Neuronal stem cell (in vitro differentiated cells): ENCODE measurements at regions not wholly inside any gene's neighbourhood (a gene's known extent, or its start where the extent isn't known, plus 50 kb on each side); places are given as distances from the start of the nearest gene placed in this dataset.
A peak's percentile ranks its signal among the peaks of the same experiment; 100 is the strongest.

ENCODE experiments used
- DNase-seq: peaks from one replicate; pipeline ENCODE4 v3.0.0-alpha.2; 2013; ENCODE audit warnings: low spot score
- H2AFZ ChIP-seq: one replicate; pipeline ENCODE4 v1.6.1; 2013; ENCODE audit warnings: mild to moderate bottlenecking, low read length, inconsistent platforms
- H2AK5ac ChIP-seq: 2 replicates; pipeline ENCODE4 v1.6.1; 2013; ENCODE audit warnings: low read depth, mild to moderate bottlenecking, inconsistent platforms, low read length, moderate library complexity, mixed read lengths
- H2BK120ac ChIP-seq: 2 replicates; pipeline ENCODE4 v1.6.1; 2013; ENCODE audit warnings: low read depth, mild to moderate bottlenecking, inconsistent platforms, low read length, moderate library complexity, mixed read lengths
- H2BK12ac ChIP-seq: one replicate; pipeline ENCODE4 v1.6.1; 2013; ENCODE audit warnings: low read length, inconsistent platforms
- H2BK15ac ChIP-seq: 2 replicates; pipeline ENCODE4 v1.6.1; 2013; ENCODE audit warnings: mild to moderate bottlenecking, low read length, inconsistent platforms, mixed read lengths
- H2BK5ac ChIP-seq: one replicate; pipeline ENCODE4 v1.6.1; 2013; ENCODE audit warnings: inconsistent platforms, mild to moderate bottlenecking, low read length, moderate library complexity
- H3K14ac ChIP-seq: one replicate; pipeline ENCODE4 v1.6.1; 2013; ENCODE audit warnings: low read length, inconsistent platforms
- H3K18ac ChIP-seq: 2 replicates; pipeline ENCODE4 v1.6.1; 2013; ENCODE audit warnings: low read length, inconsistent platforms
- H3K23ac ChIP-seq: 2 replicates; pipeline ENCODE4 v1.6.1; 2013; ENCODE audit warnings: low read depth, mild to moderate bottlenecking, mixed read lengths, low read length, inconsistent platforms; ENCODE audit not compliant: poor library complexity
- H3K27ac ChIP-seq: replicated peaks from 3 replicates; pipeline ENCODE4 v1.5.1; 2013; ENCODE audit warnings: low read length, inconsistent platforms
- H3K27me3 ChIP-seq, 3 experiments: 2 replicates each; pipeline ENCODE4 v1.6.1; 2013; ENCODE audit warnings: low read length in 3 of 3, mild to moderate bottlenecking in 2 of 3, inconsistent platforms in 1 of 3, low read depth in 1 of 3, mixed read lengths in 1 of 3, moderate library complexity in 1 of 3; ENCODE audit not compliant: control insufficient read depth in 3 of 3, insufficient read depth in 3 of 3
- H3K36me3 ChIP-seq, 2 donors: replicated peaks in 1 of 2; 2 replicates each; pipeline ENCODE4 v1.6.1; 2013; ENCODE audit warnings: low read length in 2 of 2; ENCODE audit not compliant: control insufficient read depth in 2 of 2, insufficient read depth in 2 of 2
- H3K4ac ChIP-seq: 2 replicates; pipeline ENCODE4 v1.6.1; 2013; ENCODE audit warnings: inconsistent platforms, mild to moderate bottlenecking, low read length, moderate library complexity
- H3K4me1 ChIP-seq, 2 donors: 1 replicate in 1 of 2; 2 replicates in 1 of 2; pipeline ENCODE4 v1.6.1; 2013; ENCODE audit warnings: low read length in 2 of 2, low read depth in 1 of 2; ENCODE audit not compliant: control insufficient read depth in 2 of 2, insufficient read depth in 1 of 2
- H3K4me2 ChIP-seq: one replicate; pipeline ENCODE4 v1.6.1; 2013; ENCODE audit warnings: mild to moderate bottlenecking, low read length, inconsistent platforms; ENCODE audit not compliant: insufficient read depth, poor library complexity, severe bottlenecking
- H3K4me3 ChIP-seq, 2 donors: 2 replicates each; pipeline ENCODE4 v1.5.1; 2013; ENCODE audit warnings: low read length in 2 of 2, mild to moderate bottlenecking in 2 of 2, inconsistent platforms in 1 of 2, moderate library complexity in 1 of 2
- H3K79me1 ChIP-seq: one replicate; pipeline ENCODE4 v1.6.1; 2013; ENCODE audit warnings: low read depth, mild to moderate bottlenecking, inconsistent platforms, low read length, moderate library complexity
- H3K9ac ChIP-seq: one replicate; pipeline ENCODE4 v1.6.1; 2013; ENCODE audit warnings: mild to moderate bottlenecking, low read depth, low read length, inconsistent platforms; ENCODE audit not compliant: poor library complexity
- H3K9me3 ChIP-seq, 2 donors: replicated peaks in 1 of 2; 2 replicates each; pipeline versions ENCODE3 to v1.6.1; 2013; ENCODE audit warnings: low read length in 2 of 2, mild to moderate bottlenecking in 2 of 2, inconsistent platforms in 1 of 2, low read depth in 1 of 2, mixed read lengths in 1 of 2, moderate library complexity in 1 of 2; ENCODE audit not compliant: control insufficient read depth in 2 of 2, insufficient read depth in 1 of 2
- H4K8ac ChIP-seq: one replicate; pipeline ENCODE4 v1.6.1; 2013; ENCODE audit warnings: low read depth, mild to moderate bottlenecking, inconsistent platforms, low read length, moderate library complexity
- H4K91ac ChIP-seq: one replicate; pipeline ENCODE4 v1.6.1; 2013; ENCODE audit warnings: low read length, low read depth, mild to moderate bottlenecking, inconsistent platforms; ENCODE audit not compliant: poor library complexity
- WGBS, 2 donors: extraction: QIAGEN DNeasy Blood & Tissue Kit; methylation state at CpG; one replicate each; pipeline ENCODE4 v1.1.7; 2013; ENCODE audit warnings: missing lambda C conversion rate in 2 of 2, mixed read lengths in 1 of 2; ENCODE audit not compliant: insufficient read length in 2 of 2, insufficient replicate concordance in 1 of 2; ENCODE audit errors: extremely low coverage in 2 of 2; 5-methylcytosine and 5-hydroxymethylcytosine counted together

DNA sequence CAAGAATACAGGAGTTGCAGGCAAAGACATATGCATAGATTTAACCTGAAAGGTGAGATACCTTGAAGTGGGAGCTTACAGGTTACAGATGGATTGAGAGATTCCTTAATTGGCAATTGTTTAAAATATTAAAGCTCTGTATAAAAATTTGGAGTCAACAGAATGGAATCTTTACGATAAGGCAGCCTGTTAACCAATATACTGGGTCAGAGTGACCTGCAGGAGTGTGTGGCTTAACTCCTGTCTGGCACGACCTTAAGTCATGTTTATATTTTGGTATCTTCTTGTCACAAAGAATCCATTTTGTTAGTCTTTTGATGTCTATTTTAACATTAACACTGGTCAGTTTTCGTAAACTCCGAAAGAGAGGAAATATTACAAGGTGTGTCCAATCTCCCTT lies 1058.2 kb upstream of the CRIM1 start:
- no CpG with 5 or more reads among the region's 4 CpGs for WGBS, 2 donors
- H2AK5ac ChIP-seq = no peak overlapping the region

DNA sequence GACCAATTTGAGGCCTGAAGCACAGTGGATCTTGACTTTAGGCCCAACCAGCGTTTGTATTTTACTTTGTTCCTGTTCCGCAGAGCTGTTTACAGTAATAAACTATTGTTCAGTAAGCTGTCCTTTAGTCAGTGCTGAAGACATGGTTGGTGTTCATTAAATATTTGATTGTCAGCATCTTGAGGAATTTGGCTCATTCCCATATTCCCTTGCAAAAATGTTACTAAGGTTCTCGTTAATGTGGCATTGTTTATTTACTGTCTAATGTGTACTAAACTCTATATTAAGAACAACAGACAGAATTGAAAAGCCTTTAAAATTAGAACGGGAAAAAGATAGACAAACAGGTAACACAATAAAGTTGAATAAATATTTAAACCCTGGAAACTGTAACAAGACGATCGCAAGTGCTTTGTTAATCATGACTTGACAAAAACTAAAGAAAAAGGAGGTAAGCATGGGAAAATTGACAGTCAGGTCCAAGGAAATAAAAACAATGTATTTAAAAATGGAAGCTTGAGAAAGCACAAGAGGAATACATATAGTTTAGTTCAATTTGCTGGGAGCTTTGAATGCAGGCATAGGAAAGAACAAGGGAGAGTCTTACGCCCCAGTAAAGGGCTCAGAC lies 1060.8 kb upstream of the CRIM1 start:
- no peaks in the 10 kb centered on the region for H3K27me3 ChIP-seq
- H3K27ac ChIP-seq = no peak overlapping the region
- no peak overlapping the region for H4K91ac ChIP-seq
- no peak overlapping the region for H2BK12ac ChIP-seq
- H3K4me3 ChIP-seq = no peak overlapping the region
- H3K4me2 ChIP-seq = no peak overlapping the region
- no peak overlapping the region for H3K18ac ChIP-seq
- no peak overlapping the region for H4K8ac ChIP-seq
- no peak for DNase-seq
- H3K4ac ChIP-seq = no peak overlapping the region
- no peak overlapping the region for H3K9ac ChIP-seq
- no peaks in the 10 kb centered on the region for H3K36me3 ChIP-seq
- no peak overlapping the region for H2BK15ac ChIP-seq
- H3K23ac ChIP-seq = no peak overlapping the region
- no peak overlapping the region for H2BK120ac ChIP-seq
- no peak overlapping the region for H2BK5ac ChIP-seq
- H3K9me3 ChIP-seq = no peaks in the 10 kb centered on the region
- no peak overlapping the region for H2AFZ ChIP-seq
- no peak overlapping the region for H3K14ac ChIP-seq
- no peak overlapping the region for H2AK5ac ChIP-seq
- no peaks in the 10 kb centered on the region for H3K4me1 ChIP-seq
- WGBS, 2 donors = no CpG with 5 or more reads among the region's 7 CpGs
- H3K79me1 ChIP-seq = no peaks in the 10 kb centered on the region

More for the DNA sequence above, 1058.2 kb upstream of the CRIM1 start:
- Histone ChIP-seq H3K9ac (no peak overlapping the region), H2BK120ac (no peak overlapping the region), H3K36me3 (no peaks in the 10 kb centered on the region), H2AFZ (no peak overlapping the region), H3K9me3 (no peaks in the 10 kb centered on the region), H4K91ac (no peak overlapping the region), H2BK5ac (no peak overlapping the region), H3K4me2 (no peak overlapping the region), H3K4ac (no peak overlapping the region), H3K14ac (no peak overlapping the region), H4K8ac (no peak overlapping the region), H3K27me3 (no peaks in the 10 kb centered on the region), H2BK15ac (no peak overlapping the region), H3K4me3 (no peak overlapping the region), H3K27ac (no peak overlapping the region), H3K18ac (no peak overlapping the region), H3K79me1 (no peaks in the 10 kb centered on the region), H3K23ac (no peak overlapping the region), H3K4me1 (no peaks in the 10 kb centered on the region), H2BK12ac (no peak overlapping the region)
- no peak for DNase-seq

DNA sequence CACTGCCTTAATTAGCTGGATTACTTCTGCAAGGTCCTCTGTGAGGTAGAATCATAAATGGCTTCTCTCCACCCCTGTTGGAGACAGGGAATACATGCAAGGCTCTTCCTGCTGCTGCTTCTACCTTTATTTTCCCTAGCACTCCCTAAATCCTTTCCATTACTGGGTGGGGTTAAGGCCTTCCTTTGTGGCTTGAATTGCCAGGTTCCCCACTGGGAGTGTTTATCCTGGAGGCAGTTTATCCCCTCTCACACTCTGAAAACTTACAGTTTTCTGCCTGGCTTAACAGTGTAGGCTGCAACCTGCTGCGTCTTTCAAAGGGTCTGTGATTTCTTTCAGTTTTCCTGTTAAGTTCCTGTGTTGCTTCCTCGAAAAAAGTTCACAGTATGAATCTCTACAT lies 1062.3 kb upstream of the CRIM1 start:
- Histone ChIP-seq H3K4ac (no peak overlapping the region), H2AFZ (no peak overlapping the region), H3K4me3 (no peak overlapping the region), H4K8ac (no peak overlapping the region), H3K36me3 (no peaks in the 10 kb centered on the region), H3K14ac (no peak overlapping the region), H3K4me2 (no peak overlapping the region), H3K18ac (no peak overlapping the region), H3K4me1 (no peaks in the 10 kb centered on the region), H3K27me3 (no peaks in the 10 kb centered on the region), H3K27ac (no peak overlapping the region), H2BK12ac (no peak overlapping the region), H3K9me3 (no peaks in the 10 kb centered on the region), H2BK15ac (no peak overlapping the region), H3K23ac (no peak overlapping the region), H2AK5ac (no peak overlapping the region), H2BK120ac (no peak overlapping the region), H3K9ac (no peak overlapping the region), H3K79me1 (no peaks in the 10 kb centered on the region), H4K91ac (no peak overlapping the region), H2BK5ac (no peak overlapping the region)
- WGBS, 2 donors = no CpG with 5 or more reads among the region's 2 CpGs
- peak; percentile 3 for DNase-seq

DNA sequence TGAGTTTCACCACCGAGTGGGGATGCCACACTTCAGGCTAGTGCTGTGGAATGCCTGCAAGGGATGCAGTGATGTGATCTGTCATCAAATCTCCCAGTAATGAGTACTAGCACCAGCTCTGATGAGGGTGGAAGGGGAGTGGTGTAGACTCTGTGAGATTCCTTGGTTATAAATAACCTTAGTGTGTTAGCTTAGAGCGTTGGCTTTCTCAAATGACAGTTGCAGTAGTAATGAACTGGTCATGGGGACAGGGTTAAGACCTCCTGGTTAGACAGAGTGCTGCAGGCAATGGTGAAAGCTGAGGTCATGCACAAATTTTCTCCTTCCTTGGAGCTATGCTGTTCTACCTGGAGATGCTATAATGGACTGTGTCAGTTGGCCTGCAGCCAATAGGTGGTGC lies 1063.4 kb upstream of the CRIM1 start:
- DNase-seq = no peak
- no peak overlapping the region for H3K9ac ChIP-seq
- no peak overlapping the region for H3K27ac ChIP-seq
- H4K91ac ChIP-seq = no peak overlapping the region
- no peak overlapping the region for H2AFZ ChIP-seq
- no peak overlapping the region for H3K14ac ChIP-seq
- no peak overlapping the region for H3K23ac ChIP-seq
- H3K27me3 ChIP-seq = no peaks in the 10 kb centered on the region
- no peak overlapping the region for H2BK120ac ChIP-seq
- H2BK12ac ChIP-seq = no peak overlapping the region
- H4K8ac ChIP-seq = no peak overlapping the region
- no CpG with 5 or more reads among the region's 2 CpGs for WGBS, 2 donors
- no peaks in the 10 kb centered on the region for H3K79me1 ChIP-seq
- no peaks in the 10 kb centered on the region for H3K36me3 ChIP-seq
- no peak overlapping the region for H3K4me2 ChIP-seq
- no peak overlapping the region for H2BK15ac ChIP-seq
- H2AK5ac ChIP-seq = no peak overlapping the region
- H2BK5ac ChIP-seq = no peak overlapping the region
- no peak overlapping the region for H3K18ac ChIP-seq
- H3K4me3 ChIP-seq = no peak overlapping the region
- H3K4me1 ChIP-seq = no peaks in the 10 kb centered on the region
- H3K4ac ChIP-seq = no peak overlapping the region
- no peaks in the 10 kb centered on the region for H3K9me3 ChIP-seq
